GM18508 (cell line): ENCODE measurements at regions not wholly inside any gene's neighbourhood (a gene's known extent, or its start where the extent isn't known, plus 50 kb on each side); places are given as distances from the start of the nearest gene placed in this dataset.

ENCODE experiments used
- ATAC-seq: cut with Tn5 transposase; IDR thresholded peaks from one replicate; pipeline ENCODE4 v1.9.1; 2021; ENCODE audit warnings: moderate number of reproducible peaks; ENCODE audit not compliant: insufficient read depth, unreplicated experiment

DNA sequence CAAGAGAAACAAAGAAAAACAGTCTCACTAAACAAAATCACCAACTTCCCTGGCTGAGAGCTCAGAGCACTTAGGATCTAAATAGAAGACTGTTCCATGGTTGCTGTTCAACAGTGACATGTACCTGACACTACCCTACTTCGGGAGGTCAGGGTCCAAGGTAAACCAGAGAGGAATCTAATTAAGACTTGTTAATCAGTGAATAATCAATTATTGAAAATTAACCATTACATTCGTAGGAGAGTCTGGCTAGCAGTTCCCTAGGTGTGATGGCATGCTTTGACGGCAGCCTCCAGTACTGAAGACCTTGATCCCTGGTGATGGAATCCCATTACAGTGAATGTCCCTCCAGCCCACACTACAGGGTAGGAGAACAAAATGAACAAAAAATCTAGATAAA lies 154.0 kb upstream of the AFDN start:
- ATAC-seq = no peak

DNA sequence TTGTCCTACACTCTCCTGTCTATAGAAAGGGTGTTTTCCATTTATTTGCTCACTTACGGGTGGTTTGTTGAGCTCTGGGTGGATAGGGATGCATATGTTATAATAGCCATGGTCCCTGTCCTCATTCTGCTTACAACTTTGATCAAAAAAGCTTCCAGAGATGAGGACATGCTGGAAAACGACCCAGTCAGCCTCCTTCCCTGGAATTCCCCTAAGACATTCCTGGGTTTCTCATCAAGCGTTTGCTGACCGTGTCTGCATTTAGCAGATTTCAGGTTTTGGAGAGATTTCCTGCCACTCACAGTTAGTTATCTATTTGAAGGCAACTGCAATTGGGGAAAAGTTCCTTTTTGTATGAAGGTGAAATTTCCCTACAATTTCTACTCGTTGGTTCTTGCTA lies 152.8 kb upstream of the AFDN start:
- ATAC-seq = no peak

DNA sequence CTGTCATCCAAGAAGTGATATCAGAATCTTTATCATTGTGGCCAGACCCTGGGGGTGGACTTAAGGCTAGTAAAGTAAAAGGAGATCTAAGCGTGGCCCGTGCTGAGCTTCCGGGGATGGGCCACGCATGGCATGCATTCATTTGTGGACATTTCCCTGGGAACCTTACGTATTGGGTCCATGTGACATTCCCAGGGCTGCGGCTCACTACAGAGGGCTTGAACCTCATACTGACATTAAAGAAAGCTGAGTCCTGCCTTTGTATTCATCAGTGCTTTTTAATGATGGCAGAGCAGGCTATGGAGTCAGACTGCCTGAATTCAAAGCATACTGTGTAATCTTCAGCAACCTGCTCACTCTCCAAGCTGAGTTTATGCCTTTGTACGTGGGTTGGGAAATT lies 152.2 kb upstream of the AFDN start:
- ATAC-seq = no peak

DNA sequence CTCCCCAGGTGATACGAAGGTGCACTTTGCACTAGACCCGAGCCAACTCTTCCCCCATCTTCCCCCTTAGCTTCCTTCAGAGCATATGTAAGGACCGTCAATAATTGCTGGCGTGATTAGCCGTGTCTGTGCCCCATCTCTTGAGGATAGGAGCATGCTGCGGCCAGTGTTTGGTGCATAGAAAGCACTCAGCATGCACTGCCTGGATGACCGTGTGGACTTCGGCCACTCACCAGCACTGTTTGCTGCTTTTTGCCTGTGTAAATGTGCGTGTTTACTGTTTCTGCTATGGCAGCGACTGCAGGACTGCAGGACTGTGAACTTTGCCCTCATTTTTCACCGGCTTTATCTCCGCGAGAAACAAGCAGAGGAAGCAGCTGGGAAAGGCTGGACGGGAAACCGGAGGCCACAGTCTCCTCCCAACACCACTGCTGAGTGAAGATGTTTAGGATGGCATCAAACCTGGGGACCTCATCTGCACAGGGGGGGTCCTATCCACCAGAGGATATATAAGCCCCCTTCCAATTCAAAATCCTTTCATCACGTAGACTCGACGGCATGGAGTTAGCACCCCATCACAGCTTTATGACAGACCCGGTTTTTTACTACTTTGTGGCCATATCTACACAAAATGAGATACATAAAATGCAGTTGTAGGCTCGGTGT lies 150.6 kb upstream of the AFDN start:
- ATAC-seq = no peak

DNA sequence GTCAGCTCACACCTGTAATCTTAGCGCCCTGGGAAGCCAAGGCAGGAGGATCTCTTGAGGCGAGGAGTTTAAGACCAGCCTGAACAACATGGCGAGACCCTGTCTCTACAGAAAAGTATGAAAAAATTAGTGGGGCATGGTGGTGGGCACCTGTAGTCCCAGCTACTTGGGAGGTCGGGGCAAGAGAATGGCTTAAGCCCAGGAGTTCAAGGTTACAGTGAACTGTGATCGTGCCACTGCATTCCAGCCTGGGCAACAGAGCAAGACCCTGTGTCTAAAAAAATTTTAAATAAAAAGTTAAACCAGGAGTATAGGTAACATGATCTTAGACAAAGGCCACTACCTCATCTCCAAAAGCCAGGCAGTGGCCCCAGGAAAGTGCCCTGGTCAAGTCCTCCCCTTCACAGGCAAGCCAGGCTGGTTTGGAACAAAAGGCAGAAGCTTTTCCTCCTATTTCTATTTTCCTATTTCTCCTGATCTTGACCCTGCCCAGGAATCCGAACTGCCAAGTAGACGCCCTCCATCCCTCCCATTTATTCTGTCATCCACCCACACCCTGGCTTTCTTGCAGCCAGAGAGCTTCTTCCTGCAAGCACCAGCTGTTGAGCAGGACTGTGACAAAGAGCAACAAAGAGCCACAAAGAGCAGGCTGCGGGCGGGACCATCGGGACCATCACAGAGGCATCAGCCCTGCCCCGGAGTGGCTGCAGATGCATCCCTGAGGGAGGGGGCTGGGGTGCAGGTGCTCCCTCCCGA lies 149.9 kb upstream of the AFDN start:
- ATAC-seq = no peak

DNA sequence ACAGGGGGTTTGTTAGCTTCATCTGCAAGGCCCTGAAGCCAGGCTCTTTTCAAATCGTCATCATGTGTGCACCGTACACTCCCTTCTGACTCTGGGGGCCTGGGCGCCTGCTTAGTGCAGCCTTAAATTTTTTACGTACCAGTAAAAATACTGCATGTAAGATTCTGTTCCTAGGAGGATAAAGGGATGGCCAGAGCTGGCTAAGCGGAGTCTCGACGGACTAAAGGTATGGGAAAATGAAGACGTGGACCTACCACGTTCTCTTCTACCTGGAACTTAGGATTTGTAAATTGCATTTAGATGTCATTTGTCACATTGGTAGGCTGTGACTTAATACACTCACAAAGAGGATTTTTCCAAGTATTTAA lies 149.3 kb upstream of the AFDN start:
- ATAC-seq = no peak

DNA sequence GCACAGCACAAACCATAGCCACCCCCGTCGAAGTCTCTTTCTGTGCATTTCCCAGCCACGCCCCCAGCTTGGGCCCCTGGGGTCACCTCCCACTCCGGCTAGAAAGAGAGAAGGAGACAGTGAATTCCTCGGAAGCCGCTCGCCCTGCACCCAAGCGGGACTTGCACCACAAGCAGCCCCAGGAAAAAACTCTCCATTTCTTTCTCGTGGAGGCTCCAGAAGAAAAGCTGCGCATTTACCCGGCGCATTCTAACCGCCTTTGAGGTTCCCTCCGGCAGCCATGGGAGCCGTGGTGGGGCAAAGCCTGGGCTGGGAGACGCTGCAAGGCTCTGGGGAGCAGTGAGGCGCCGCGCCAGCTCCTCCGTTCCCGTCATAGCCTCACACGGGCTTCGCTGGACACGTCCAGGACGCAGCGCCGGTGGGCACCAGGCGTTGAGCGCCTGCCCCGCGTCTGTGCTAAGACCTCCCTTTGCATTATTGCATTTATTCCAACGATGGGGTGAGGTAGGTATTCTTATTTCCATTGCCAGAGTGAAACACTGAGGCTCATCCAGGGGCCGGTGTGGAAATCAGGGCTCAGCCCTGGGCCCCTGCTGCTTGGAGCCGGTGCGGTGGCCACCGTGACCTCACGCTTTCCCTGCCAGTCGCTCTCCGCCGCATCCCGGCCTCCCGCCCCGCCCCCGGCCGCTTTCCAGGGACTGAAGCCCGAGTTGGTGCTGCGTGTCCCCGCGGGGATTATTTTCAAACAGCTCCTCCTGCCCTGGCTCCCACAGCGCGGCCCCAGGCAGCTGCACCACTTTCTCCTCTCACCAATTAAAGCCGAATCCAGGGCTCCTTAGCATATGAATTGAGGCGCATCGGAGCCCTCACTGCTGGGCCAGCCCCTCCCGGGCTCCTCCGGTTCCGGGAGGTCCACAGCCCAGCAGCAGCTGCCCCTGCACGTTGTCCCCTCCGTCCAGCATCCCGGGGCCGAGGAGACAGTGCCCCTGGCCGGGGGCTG lies 148.3 kb upstream of the AFDN start:
- no peak for ATAC-seq

DNA sequence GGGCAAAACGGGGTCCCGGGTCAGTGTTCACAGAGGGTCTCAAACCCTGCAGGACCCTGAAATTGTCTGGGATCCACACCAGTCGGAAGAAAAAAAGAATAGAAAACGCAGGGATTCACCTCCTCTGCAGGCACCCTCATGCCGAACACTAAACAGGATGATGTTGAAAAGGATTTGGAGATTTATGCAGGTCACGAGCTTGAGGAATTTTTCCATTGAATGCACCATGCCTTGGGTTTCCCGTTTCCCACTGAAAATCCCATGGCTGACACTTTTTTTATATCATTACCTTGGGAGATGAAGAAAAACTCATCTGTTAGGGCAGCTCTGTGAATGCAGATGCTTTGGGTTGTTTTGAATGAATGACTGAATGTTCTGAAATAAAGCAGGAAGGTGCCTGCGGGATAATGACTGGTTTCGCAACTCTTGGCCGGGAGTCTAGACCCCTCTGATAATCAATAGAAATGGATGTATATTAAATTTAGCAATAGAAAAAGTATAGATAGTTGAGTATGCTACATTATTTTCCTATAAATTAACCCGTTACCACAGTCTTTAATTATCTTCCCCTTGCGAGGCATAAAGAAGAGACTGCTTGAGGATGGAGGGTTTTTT lies 147.5 kb upstream of the AFDN start:
- no peak for ATAC-seq

DNA sequence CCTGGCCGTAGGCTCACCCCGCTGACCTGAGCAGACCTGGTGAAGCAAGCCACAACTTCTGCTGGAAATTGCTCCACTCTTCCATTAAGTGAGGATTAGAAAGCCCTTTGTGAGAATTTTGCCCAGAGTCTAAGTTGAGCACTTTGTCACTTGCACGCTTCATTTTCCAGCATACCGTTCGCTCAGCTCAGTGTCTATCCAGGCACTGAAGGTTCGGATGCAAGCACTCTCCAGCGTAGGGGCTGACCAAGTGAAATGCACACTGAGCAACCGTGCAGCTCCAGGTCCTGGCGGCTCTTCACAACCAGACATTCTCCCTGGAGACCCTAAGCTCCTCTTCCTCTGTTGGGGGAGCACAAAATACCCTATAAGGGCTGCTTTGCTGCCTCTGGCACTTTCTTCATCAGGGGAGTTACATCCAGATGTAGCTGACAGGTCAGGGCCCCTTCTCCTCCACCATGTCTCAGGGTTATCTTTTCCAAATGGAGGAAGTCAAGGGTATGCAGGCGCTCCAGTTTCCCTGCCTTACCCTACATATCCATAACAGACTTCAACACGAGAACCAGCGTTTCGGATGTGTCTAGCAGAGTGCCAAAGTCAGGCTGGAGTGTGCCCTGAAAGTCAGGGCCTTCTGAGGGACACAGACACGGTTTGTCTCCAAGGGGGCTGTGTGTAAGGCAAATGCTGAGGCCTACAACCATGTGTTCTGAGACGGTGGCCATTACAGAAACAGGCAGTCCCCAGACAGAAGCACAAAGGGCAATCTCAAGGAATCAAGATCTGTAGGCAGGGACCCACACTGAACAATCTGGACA lies 146.7 kb upstream of the AFDN start:
- no peak for ATAC-seq

DNA sequence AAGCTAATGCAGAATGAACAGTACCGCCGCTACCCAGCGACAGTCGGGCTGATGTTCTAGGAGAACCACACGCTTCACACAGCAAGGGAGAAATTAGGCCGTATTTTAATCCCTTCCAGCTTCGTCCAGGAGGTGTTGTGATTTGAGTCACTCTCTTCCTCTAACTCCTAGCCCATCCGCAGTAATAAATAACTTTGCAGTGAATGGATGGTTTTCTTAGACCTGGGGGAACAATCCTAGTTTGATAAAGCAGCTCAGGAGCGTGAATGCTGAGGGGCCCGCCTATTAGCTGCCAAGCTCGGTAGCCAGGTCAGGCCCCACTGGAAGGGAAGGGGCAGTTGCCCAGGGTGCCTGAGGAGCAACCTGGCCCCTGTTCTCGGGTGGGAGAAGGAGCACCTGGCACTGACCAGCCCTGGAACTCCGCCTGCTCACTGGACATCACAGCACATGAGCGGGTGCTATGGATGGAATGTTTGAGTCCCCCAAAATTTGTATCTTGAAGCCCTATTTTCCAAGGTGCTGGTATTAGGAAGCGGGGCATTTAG lies 146.0 kb upstream of the AFDN start:
- ATAC-seq = no peak

DNA sequence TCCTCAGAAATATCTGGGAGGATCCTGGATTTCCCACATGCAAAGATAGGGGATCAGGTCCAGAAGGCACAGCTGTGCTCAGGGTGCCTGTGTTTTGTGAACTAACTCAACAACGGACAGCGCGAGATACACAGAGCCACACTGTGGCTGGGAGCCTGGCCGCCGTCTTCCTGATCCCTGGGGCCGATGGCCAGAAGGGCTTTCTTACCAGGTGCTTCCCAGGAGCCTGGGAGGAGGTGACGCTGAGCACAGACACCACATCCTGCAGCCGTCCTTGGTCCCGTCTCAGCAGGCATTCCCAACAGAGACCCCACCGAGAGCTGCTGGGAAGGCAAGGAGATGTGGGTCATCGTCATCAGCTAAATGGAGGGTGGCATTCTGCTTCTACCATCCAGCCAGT lies 144.6 kb upstream of the AFDN start:
- ATAC-seq = no peak

DNA sequence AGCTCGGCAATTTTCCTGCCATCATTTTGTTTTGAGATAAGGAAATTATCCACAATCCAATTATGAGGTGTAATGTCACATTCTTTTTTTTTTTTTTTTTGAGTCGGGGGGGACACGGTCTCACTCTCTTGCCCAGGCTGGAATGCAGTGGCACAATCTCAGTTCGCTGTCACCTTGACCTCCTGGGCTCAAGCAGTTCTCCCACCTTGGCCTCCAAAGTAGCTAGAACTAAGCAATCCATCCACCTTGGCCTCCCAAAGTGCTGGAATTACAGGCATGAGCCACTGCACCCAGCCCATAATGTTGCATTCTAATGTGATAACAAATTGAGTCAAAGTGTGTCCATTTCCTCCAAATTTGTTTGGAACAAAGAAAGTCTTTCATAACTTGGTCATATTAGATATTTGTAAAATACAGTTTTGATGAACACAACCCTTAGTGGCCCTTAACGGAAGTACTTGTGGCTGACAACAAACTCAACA lies 144.1 kb upstream of the AFDN start:
- ATAC-seq = no peak

DNA sequence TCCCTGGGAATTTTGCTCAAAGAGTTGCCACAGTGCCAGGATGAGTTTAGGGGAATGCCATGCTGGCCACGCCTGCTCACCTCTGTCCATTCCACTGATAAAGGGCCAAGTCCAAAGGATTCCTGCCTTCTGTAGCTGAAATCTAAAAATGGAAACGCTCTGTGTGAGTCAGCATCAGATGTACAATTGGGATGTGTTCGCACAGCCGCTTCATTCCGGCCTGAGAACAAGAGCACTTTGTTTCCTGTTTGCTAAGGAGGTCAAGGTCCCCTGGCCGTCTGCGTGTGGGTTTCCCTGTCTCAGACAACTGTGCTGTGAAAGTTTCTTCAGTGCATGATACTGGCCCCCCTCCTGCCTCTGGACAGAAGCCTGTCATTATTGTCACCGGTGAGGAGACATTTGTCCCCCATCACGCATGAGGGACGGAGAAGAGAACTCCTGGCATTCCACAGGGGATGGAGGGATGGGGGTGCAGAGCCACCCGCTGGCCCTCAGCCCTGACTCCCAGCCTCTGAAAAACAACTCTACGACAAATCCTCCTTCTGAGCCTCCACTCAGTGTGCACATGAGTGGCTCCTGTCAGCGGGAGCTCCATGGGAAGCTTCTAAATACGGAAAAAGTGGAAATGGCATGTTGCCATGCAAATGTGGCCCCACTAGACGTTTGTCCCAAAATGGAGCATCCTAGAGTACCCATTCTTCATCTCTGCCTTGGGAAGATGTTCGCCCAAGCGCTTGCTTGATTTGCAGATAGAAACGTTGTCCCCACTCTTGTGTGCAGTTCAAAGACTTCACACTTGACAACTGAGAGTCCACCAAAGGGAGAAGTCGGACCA lies 143.5 kb upstream of the AFDN start:
- no peak for ATAC-seq

DNA sequence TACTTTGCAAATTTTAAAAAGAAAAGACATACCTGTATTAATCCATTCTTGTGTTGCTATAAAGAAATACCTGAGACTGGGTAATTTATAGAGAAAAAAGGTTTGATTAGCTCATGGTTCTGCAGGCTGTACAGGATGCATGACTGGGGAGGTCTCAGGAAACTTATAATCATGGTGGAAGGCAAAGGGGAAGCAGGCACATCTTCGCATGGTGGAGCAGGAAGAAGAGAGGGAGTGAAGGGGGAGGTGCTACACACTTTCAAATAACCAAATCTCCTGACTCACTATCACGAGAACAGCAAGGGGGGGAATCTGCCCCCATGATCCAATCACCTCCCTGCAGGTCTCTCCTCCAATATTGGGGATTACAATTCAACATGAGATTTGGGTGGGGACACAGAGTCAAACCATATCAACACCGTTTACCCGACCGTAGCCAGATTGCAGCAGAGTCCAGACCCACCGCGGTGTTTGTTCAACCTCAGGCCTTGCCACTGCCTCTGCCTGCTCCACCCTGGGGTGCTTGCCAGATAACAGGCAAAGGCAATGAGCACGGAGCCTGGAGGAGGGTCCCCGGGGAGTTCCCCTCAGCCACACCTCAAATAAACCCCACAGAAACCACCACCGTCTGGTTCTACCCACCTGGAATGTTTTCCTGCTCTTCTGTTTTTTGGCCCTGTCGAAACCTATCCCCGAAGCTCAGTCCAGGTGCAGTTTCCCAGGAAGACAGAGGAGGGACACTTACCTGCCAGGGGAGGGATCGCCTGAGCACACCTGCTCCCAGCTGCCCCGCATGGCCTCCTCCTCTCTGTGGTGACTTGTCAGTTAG lies 142.2 kb upstream of the AFDN start:
- ATAC-seq = no peak

DNA sequence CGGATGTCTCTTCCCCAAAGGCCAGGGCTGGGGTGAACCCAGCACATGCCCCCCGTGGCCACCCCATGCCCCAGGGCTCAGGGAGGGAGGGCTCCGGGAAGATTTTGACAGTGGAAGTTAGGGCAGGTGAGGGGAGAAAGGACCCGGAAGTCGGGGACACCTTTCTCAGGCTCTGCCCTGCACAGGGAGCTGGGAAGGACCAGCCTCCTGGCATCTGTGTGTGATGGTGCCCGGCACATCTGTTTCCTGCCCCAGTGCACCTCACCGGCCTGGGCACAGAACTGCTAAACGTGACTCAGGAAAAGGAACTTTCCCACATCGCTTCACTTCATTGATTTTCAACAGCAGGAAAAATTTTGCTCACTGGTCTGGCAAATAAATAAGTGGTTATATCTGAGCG lies 141.1 kb upstream of the AFDN start:
- ATAC-seq = no peak

DNA sequence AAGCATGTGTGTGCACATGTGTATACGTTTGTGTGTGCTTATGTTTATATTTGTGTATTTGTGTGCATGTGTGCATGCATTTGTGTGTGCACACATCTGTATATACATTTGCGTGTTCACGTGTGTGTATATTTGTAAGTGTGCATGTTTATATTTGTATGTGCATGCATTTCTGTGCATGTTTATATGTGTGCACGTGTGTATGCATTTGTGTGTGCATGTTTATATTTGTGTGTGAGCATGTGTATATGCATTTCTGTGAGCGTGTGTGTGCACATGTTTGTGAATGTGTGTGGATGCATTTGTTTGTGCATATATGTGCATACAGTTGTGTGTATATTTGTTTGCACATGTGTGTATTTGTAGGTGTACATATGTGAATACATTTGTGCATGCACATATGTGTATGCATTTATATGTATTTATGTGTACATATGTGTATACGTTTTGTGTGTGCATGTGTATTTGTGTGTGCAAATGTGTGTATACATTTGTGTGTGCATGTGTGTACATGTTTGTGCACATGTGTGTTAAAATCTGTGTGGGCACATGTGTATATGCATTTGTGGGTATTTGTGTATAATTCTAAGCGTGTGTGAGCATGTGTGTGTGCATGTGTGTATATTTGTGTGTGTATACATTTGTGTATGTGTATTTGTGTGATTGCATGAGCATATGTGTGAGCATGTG lies 140.4 kb upstream of the AFDN start:
- ATAC-seq = no peak

DNA sequence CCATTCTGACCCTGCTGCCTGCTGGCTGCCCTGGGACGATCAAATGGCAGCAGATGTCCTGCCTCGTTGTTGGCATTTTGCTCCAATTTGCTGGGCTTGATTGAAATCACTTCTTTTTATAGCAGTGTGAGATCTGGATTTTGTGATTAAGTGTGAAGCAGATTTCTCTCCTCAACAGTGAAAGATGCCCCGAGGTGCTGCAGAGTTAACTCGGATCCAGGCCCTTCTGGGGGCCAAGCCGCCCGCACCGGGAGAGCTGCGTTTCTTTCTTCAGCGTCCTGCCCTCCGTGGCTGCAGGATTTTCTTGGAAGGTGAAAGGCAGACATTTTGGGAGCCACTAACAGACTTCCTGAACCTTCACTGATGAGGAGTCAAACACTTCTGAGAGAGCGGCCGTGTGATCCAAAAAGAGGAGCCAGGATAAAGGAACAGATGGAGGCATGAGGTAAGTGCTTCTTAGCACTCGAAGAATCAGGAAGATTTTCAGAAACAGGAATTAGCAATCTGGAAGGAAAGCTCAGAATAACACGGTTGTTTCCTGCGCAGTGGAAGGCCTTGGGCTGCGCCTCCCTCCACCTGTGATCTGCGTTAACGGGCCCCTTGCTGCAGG lies 139.5 kb upstream of the AFDN start:
- no peak for ATAC-seq
